Caco-2 (cell line): ENCODE measurements at regions not wholly inside any gene's neighbourhood (a gene's known extent, or its start where the extent isn't known, plus 50 kb on each side); places are given as distances from the start of the nearest gene placed in this dataset.

Source experiments
- BruUV-seq: library from RNA; stranded (reverse); fragments of 400-500 nt; replicated peaks from 2 replicates; lab custom pipeline; 2021; lab: Mats Ljungman, UMichigan
- CTCF ChIA-PET: fragments of 300-600 bp; sonication (Branson Sonifier 250); formaldehyde crosslinking; loops from one replicate; lab custom pipeline; 2022; ENCODE audit warnings: antibody characterized with exemption; lab: Charles Lee
- POLR2A ChIA-PET: fragments of 300-600 bp; sonication (Branson Sonifier 250); formaldehyde crosslinking; loops from one replicate; lab custom pipeline; 2022; ENCODE audit warnings: antibody characterized with exemption; lab: Charles Lee
- DNase-seq, 2 experiments: peaks; one replicate each; pipeline versions ENCODE4 v3.0.0 to v3.0.0-alpha.2; 2020 to 2022
- H3K27me3 ChIP-seq: replicated peaks from 2 replicates; pipeline ENCODE4 v1.6.0; 2011; ENCODE audit warnings: low read length; ENCODE audit not compliant: control insufficient read depth, insufficient read depth
- H3K36me3 ChIP-seq: 2 replicates; pipeline ENCODE4 v1.5.1; 2011; ENCODE audit warnings: low read length; ENCODE audit not compliant: control insufficient read depth, insufficient read depth
- H3K4me1 ChIP-seq: fragments of 250-450 bp; sonication (Bioruptor Pico); 2 replicates; pipeline ENCODE4 v1.5.1; 2020; ENCODE audit warnings: mild to moderate bottlenecking
- H3K4me3 ChIP-seq: 2 replicates; pipeline ENCODE4 v1.5.1; 2011; ENCODE audit warnings: low read depth, mild to moderate bottlenecking, control low read depth, low read length
- H3K9me3 ChIP-seq: fragments of 250-450 bp; sonication (Bioruptor Pico); 2 replicates; pipeline ENCODE4 v1.5.1; 2020; ENCODE audit warnings: mild to moderate bottlenecking, moderate library complexity
- H3K27ac Mint-ChIP-seq: one replicate; pipeline ENCODE4 v1.8.0; 2022; ENCODE audit warnings: mixed read lengths; ENCODE audit not compliant: unreplicated experiment
- H3K27me3 Mint-ChIP-seq: one replicate; pipeline ENCODE4 v1.8.0; 2022; ENCODE audit warnings: mixed read lengths; ENCODE audit not compliant: insufficient read depth, unreplicated experiment
- H3K36me3 Mint-ChIP-seq: one replicate; pipeline ENCODE4 v1.8.0; 2022; ENCODE audit warnings: mild to moderate bottlenecking, mixed read lengths; ENCODE audit not compliant: insufficient read depth, unreplicated experiment
- H3K4me1 Mint-ChIP-seq: one replicate; pipeline ENCODE4 v1.8.0; 2022; ENCODE audit warnings: low read depth, mixed read lengths; ENCODE audit not compliant: unreplicated experiment
- H3K4me3 Mint-ChIP-seq: one replicate; pipeline ENCODE4 v1.8.0; 2022; ENCODE audit warnings: mild to moderate bottlenecking, moderate library complexity, mixed read lengths; ENCODE audit not compliant: unreplicated experiment
- H3K9me3 Mint-ChIP-seq: one replicate; pipeline ENCODE4 v1.8.0; 2022; ENCODE audit warnings: mixed read lengths; ENCODE audit not compliant: unreplicated experiment
- CTCF ChIP-seq, 2 experiments: fragments of 200-600 bp in 1 of 2; IDR thresholded peaks; 1 replicate in 1 of 2; 2 replicates in 1 of 2; pipeline versions ENCODE4 v1.5.1 to v1.8.0; 2011 to 2022; ENCODE audit warnings: antibody characterized with exemption in 1 of 2, control low read depth in 1 of 2, inconsistent platforms in 1 of 2, low read depth in 1 of 2, low read length in 1 of 2, mild to moderate bottlenecking in 1 of 2, moderate library complexity in 1 of 2; ENCODE audit not compliant: insufficient read depth in 1 of 2, severe bottlenecking in 1 of 2, unreplicated experiment in 1 of 2
- intact Hi-C: fragments of 100-400 bp; cut with micrococcal nuclease; formaldehyde crosslinking; loops from one replicate; pipeline ENCODE4 v1.10.0; 2022; ENCODE audit not compliant: unreplicated experiment

GRCh38 chr19:29283366-29283765, 70.4 kb upstream of the UQCRFS1 start:
- TF ChIP-seq CTCF (IDR thresholded peaks at IDR 0.05; ENCODE audit: insufficient read depth in 1 of 2, low read depth in 1 of 2, low read length in 1 of 2, severe bottlenecking in 1 of 2, unreplicated experiment in 1 of 2): no peak

GRCh38 chr19:29285187-29285687, 72.3 kb upstream of the UQCRFS1 start:
- DNase-seq: no peak
- intact Hi-C loops: no loop called here
- Mint-ChIP-seq H3K9me3 (no peaks in the 10 kb centered on the region), H3K36me3 (no peaks in the 10 kb centered on the region), H3K4me3 (no peak overlapping the region), H3K27ac (no peak overlapping the region), H3K27me3 (peaks cover 15% of the 10 kb centered on the region), H3K4me1 (no peaks in the 10 kb centered on the region)
- TF ChIP-seq CTCF (IDR thresholded peaks at IDR 0.05; ENCODE audit: insufficient read depth in 1 of 2, low read depth in 1 of 2, low read length in 1 of 2, severe bottlenecking in 1 of 2, unreplicated experiment in 1 of 2): no peak
- Histone ChIP-seq H3K4me3 (no peak overlapping the region), H3K9me3 (peaks cover 5% of the 10 kb centered on the region; the same call in 1 of the 2 replicates), H3K4me1 (no peaks in the 10 kb centered on the region), H3K27me3 (no peaks in the 10 kb centered on the region), H3K36me3 (no peaks in the 10 kb centered on the region)
- ChIA-PET CTCF (no interaction called here), POLR2A (no interaction called here)
- BruUV-seq: no TSS peak

More at GRCh38 chr19:29283366-29283765, 70.4 kb upstream of the UQCRFS1 start:
- no peaks in the 10 kb centered on the region for H3K4me1 ChIP-seq
- Mint-ChIP-seq H3K27me3 (peaks cover 18% of the 10 kb centered on the region), H3K9me3 (no peaks in the 10 kb centered on the region), H3K4me1 (no peaks in the 10 kb centered on the region), H3K27ac (no peak overlapping the region), H3K4me3 (no peak overlapping the region), H3K36me3 (no peaks in the 10 kb centered on the region)
- H3K36me3 ChIP-seq: no peaks in the 10 kb centered on the region
- CTCF ChIA-PET: no interaction called here
- intact Hi-C loops: no loop called here
- POLR2A ChIA-PET: no interaction called here
- peaks cover 5% of the 10 kb centered on the region; the same call in 1 of the 2 replicates for H3K9me3 ChIP-seq
- no TSS peak for BruUV-seq
- H3K4me3 ChIP-seq: no peak overlapping the region
- no peaks in the 10 kb centered on the region for H3K27me3 ChIP-seq
- DNase-seq: no peak

- Histone ChIP-seq H3K4me3 (no peak overlapping the region), H3K27me3 (no peaks in the 10 kb centered on the region), H3K9me3 (peaks cover 5% of the 10 kb centered on the region; the same call in 1 of the 2 replicates), H3K4me1 (no peaks in the 10 kb centered on the region), H3K36me3 (no peaks in the 10 kb centered on the region)
- Mint-ChIP-seq H3K27ac (no peak overlapping the region), H3K36me3 (no peaks in the 10 kb centered on the region), H3K27me3 (peaks cover 15% of the 10 kb centered on the region), H3K4me3 (no peak overlapping the region), H3K9me3 (no peaks in the 10 kb centered on the region), H3K4me1 (no peaks in the 10 kb centered on the region)
- TF ChIP-seq CTCF (IDR thresholded peaks at IDR 0.05; ENCODE audit: insufficient read depth in 1 of 2, low read depth in 1 of 2, low read length in 1 of 2, severe bottlenecking in 1 of 2, unreplicated experiment in 1 of 2): peak; percentile 26 to 35
- BruUV-seq: no TSS peak
- intact Hi-C loops: no loop called here
- ChIA-PET POLR2A (no interaction called here), CTCF (no interaction called here)
- peak; percentile 27 to 50 for DNase-seq
Measured at GRCh38 chr19:29285878-29286277, 72.9 kb upstream of the UQCRFS1 start.
